ENCODE measurements at regions not wholly inside any gene's neighbourhood (a gene's known extent, or its start where the extent isn't known, plus 50 kb on each side); places are given as distances from the start of the nearest gene placed in this dataset.

- no peak overlapping the region for H3K27ac ChIP-seq
- no peak for TF ChIP-seq CTCF (IDR thresholded peaks at IDR 0.05; ENCODE audit: low read depth, low read length)
- no peaks in the 10 kb centered on the region for H3K9me3 ChIP-seq (ENCODE audit: low read depth)
- H3K4me3 ChIP-seq = no peak overlapping the region
- H3K27me3 ChIP-seq = no peaks in the 10 kb centered on the region
- H3K36me3 ChIP-seq = no peaks in the 10 kb centered on the region
- DNase-seq (ENCODE audit: low read depth in 1 of 2, low spot score in 1 of 2) = no peak
- peaks cover 31% of the 10 kb centered on the region for H3K4me1 ChIP-seq (ENCODE audit: low read depth)
These were observed 69.2 kb upstream of the SERP2 start for GRCh38 chr13:44304433-44304725.

- no peaks in the 10 kb centered on the region for H3K27me3 ChIP-seq
- TF ChIP-seq CTCF (IDR thresholded peaks at IDR 0.05; ENCODE audit: low read depth, low read length) = no peak
- no peaks in the 10 kb centered on the region for H3K9me3 ChIP-seq (ENCODE audit: low read depth)
- peaks cover 38% of the 10 kb centered on the region for H3K4me1 ChIP-seq (ENCODE audit: low read depth)
- no peaks in the 10 kb centered on the region for H3K36me3 ChIP-seq
- DNase-seq (ENCODE audit: low read depth in 1 of 2, low spot score in 1 of 2) = no peak
- no peak overlapping the region for H3K4me3 ChIP-seq
- no peak overlapping the region for H3K27ac ChIP-seq
These were observed 68.3 kb upstream of the SERP2 start for GRCh38 chr13:44305286-44305685.

- no peak for DNase-seq (ENCODE audit: low read depth in 1 of 2, low spot score in 1 of 2)
- H3K27me3 ChIP-seq = no peaks in the 10 kb centered on the region
- no peaks in the 10 kb centered on the region for H3K36me3 ChIP-seq
- H3K4me3 ChIP-seq = no peak overlapping the region
- TF ChIP-seq CTCF (IDR thresholded peaks at IDR 0.05; ENCODE audit: low read depth, low read length) = no peak
- H3K4me1 ChIP-seq (ENCODE audit: low read depth) = peaks cover 39% of the 10 kb centered on the region
- H3K9me3 ChIP-seq (ENCODE audit: low read depth) = no peaks in the 10 kb centered on the region
- H3K27ac ChIP-seq = no peak overlapping the region
These were observed 67.7 kb upstream of the SERP2 start for GRCh38 chr13:44305917-44306370.

DNA sequence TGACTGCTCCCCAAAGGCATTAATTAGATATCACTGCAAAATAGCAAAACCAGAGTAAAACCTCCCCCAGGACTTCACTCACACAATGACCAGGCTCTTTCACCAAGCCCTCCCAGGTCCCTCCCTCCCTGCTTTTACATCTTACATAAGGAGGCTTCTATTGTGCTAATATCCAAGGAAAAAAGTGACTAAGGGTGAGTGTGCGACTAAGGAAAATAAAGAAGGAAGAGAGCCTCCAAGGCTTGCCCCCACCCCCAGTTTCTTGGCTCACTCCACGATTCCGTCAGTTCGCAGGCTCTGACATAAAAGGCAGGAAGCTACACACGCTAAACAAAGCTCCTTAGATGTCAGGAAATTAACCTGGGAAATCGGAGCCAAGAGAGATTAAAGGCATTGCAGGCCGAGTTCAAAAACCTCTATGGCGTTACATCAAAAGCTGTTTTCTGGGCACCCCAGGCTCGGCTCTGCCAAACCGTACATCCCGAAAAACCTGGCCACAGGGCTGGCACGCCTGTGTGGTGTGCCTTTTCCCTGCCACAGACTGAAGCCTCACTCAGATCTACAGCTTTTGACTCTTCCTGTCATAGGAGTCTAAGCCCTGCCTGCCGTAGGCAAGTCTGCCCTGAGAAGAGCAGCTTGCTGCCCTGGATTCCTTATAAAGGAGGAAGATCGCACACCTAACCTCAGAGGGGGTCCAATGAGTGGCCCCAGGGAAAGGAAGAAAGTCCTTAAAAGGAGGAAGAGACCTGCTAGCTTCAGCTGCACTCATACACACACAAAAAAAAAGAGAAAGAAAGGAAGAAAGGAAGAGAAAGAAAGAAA is 67.0 kb upstream of the SERP2 start:
- H3K9me3 ChIP-seq (ENCODE audit: low read depth) = no peaks in the 10 kb centered on the region
- TF ChIP-seq CTCF (IDR thresholded peaks at IDR 0.05; ENCODE audit: low read depth, low read length) = no peak
- H3K4me1 ChIP-seq (ENCODE audit: low read depth) = peaks cover 41% of the 10 kb centered on the region
- H3K27ac ChIP-seq = no peak overlapping the region
- H3K36me3 ChIP-seq = no peaks in the 10 kb centered on the region
- no peak overlapping the region for H3K4me3 ChIP-seq
- H3K27me3 ChIP-seq = no peaks in the 10 kb centered on the region
- peak; percentile 22 to 95 for DNase-seq (ENCODE audit: low read depth in 1 of 2, low spot score in 1 of 2)

GRCh38 chr13:44307255-44307654 is 66.4 kb upstream of the SERP2 start:
- Histone ChIP-seq H3K36me3 (no peaks in the 10 kb centered on the region), H3K4me3 (no peak overlapping the region), H3K9me3 (ENCODE audit: low read depth) (no peaks in the 10 kb centered on the region), H3K4me1 (ENCODE audit: low read depth) (peaks cover 41% of the 10 kb centered on the region), H3K27ac (no peak overlapping the region), H3K27me3 (no peaks in the 10 kb centered on the region)
- TF ChIP-seq CTCF (IDR thresholded peaks at IDR 0.05; ENCODE audit: low read depth, low read length) = no peak
- no peak for DNase-seq (ENCODE audit: low read depth in 1 of 2, low spot score in 1 of 2)
